Astrocyte (in vitro differentiated cells and primary cell): ENCODE measurements at regions not wholly inside any gene's neighbourhood (a gene's known extent, or its start where the extent isn't known, plus 50 kb on each side); places are given as distances from the start of the nearest gene placed in this dataset.

Experiments used
- DNase-seq: peaks from one replicate; pipeline ENCODE4 v3.0.0-alpha.2; 2010; ENCODE audit warnings: low read depth
- FAIRE-seq: peaks from 2 replicates; lab custom pipeline; 2011; peaks lifted over from hg19 to GRCh38; lab: Jason Lieb, UNC
- H2AFZ ChIP-seq: 2 replicates; pipeline ENCODE4 v1.6.0; 2012; ENCODE audit warnings: low read depth, low read length, inconsistent platforms
- H3K27ac ChIP-seq: 2 replicates; pipeline ENCODE4 v1.5.1; 2011; ENCODE audit warnings: low read depth, low read length, inconsistent platforms
- H3K27me3 ChIP-seq: 2 replicates; pipeline ENCODE4 v1.6.0; 2011; ENCODE audit warnings: low read length, inconsistent platforms; ENCODE audit not compliant: insufficient read depth
- H3K36me3 ChIP-seq: 2 replicates; pipeline ENCODE4 v1.5.1; 2011; ENCODE audit warnings: low read length, inconsistent platforms; ENCODE audit not compliant: insufficient read depth
- H3K4me1 ChIP-seq: 2 replicates; pipeline ENCODE4 v1.5.1; 2011; ENCODE audit warnings: low read length, inconsistent platforms; ENCODE audit not compliant: insufficient read depth
- H3K4me2 ChIP-seq: 2 replicates; pipeline ENCODE4 v1.6.0; 2012; ENCODE audit warnings: low read length, inconsistent platforms
- H3K4me3 ChIP-seq: 2 replicates; pipeline ENCODE4 v1.5.1; 2011; ENCODE audit warnings: low read depth, mild to moderate bottlenecking, low read length, inconsistent platforms; ENCODE audit not compliant: insufficient read depth
- H3K79me2 ChIP-seq: 2 replicates; pipeline ENCODE4 v1.6.0; 2012; ENCODE audit warnings: mild to moderate bottlenecking, low read length, inconsistent platforms; ENCODE audit not compliant: insufficient read depth
- H3K9ac ChIP-seq: 2 replicates; pipeline ENCODE4 v1.6.0; 2012; ENCODE audit warnings: mild to moderate bottlenecking, low read length, inconsistent platforms
- H3K9me3 ChIP-seq: 2 replicates; pipeline ENCODE4 v1.5.1; 2012; ENCODE audit warnings: low read depth, mild to moderate bottlenecking, low read length, inconsistent platforms; ENCODE audit not compliant: insufficient read depth
- H4K20me1 ChIP-seq: 2 replicates; pipeline ENCODE4 v1.6.0; 2012; ENCODE audit warnings: low read length, inconsistent platforms; ENCODE audit not compliant: insufficient read depth
- H3K27ac Mint-ChIP-seq: one replicate; pipeline ENCODE4 v1.8.0; 2021; ENCODE audit warnings: mild to moderate bottlenecking, mixed read lengths; ENCODE audit not compliant: unreplicated experiment
- H3K27me3 Mint-ChIP-seq: one replicate; pipeline ENCODE4 v1.8.0; 2021; ENCODE audit warnings: low read depth, mixed read lengths; ENCODE audit not compliant: unreplicated experiment
- H3K36me3 Mint-ChIP-seq: one replicate; pipeline ENCODE4 v1.8.0; 2021; ENCODE audit warnings: low read depth, mixed read lengths; ENCODE audit not compliant: unreplicated experiment
- H3K4me1 Mint-ChIP-seq: one replicate; pipeline ENCODE4 v1.8.0; 2021; ENCODE audit warnings: low read depth, mixed read lengths; ENCODE audit not compliant: unreplicated experiment
- H3K4me3 Mint-ChIP-seq: one replicate; pipeline ENCODE4 v1.8.0; 2021; ENCODE audit warnings: mild to moderate bottlenecking, moderate library complexity, mixed read lengths; ENCODE audit not compliant: unreplicated experiment
- H3K9me3 Mint-ChIP-seq: one replicate; pipeline ENCODE4 v1.8.0; 2021; ENCODE audit warnings: mild to moderate bottlenecking, mixed read lengths; ENCODE audit not compliant: unreplicated experiment
- CTCF ChIP-seq: IDR thresholded peaks from 2 replicates; pipeline ENCODE4 v1.5.1; 2011; ENCODE audit warnings: low read depth, mild to moderate bottlenecking, inconsistent platforms, low read length, moderate library complexity; ENCODE audit not compliant: insufficient read depth
- EZH2 ChIP-seq: IDR thresholded peaks from 2 replicates; pipeline ENCODE4 v1.6.1; 2012; ENCODE audit warnings: mild to moderate bottlenecking, low read length, inconsistent platforms; ENCODE audit not compliant: insufficient read depth

- Histone ChIP-seq H3K4me3 (no peak overlapping the region), H3K9ac (no peak overlapping the region), H3K79me2 (no peaks in the 10 kb centered on the region), H3K27me3 (no peaks in the 10 kb centered on the region), H3K27ac (no peak overlapping the region), H3K4me2 (no peak overlapping the region), H3K9me3 (no peaks in the 10 kb centered on the region), H3K4me1 (peaks cover 6% of the 10 kb centered on the region), H4K20me1 (no peaks in the 10 kb centered on the region), H3K36me3 (no peaks in the 10 kb centered on the region), H2AFZ (no peak overlapping the region)
- Mint-ChIP-seq H3K27ac (no peak overlapping the region), H3K4me1 (peaks cover 3% of the 10 kb centered on the region), H3K4me3 (no peak overlapping the region), H3K36me3 (no peaks in the 10 kb centered on the region), H3K9me3 (peaks cover 9% of the 10 kb centered on the region), H3K27me3 (no peaks in the 10 kb centered on the region)
- DNase-seq, result no peak
- no peak for TF ChIP-seq EZH2
- no peak for TF ChIP-seq CTCF
- no peak for FAIRE-seq
Measured at GRCh38 chr12:75807494-75807893, 224.1 kb downstream of the PHLDA1 start.

GRCh38 chr12:75805905-75806304 lies 225.7 kb downstream of the PHLDA1 start:
- no peaks in the 10 kb centered on the region for H3K27me3 ChIP-seq
- H3K4me1 Mint-ChIP-seq, result no peaks in the 10 kb centered on the region
- H3K79me2 ChIP-seq, result no peaks in the 10 kb centered on the region
- H3K4me3 Mint-ChIP-seq, result no peak overlapping the region
- FAIRE-seq (no peak), DNase-seq (no peak)
- TF ChIP-seq EZH2, result no peak
- H3K9me3 Mint-ChIP-seq, result peaks cover 9% of the 10 kb centered on the region
- H3K36me3 Mint-ChIP-seq, result no peaks in the 10 kb centered on the region
- no peak overlapping the region for H3K9ac ChIP-seq
- H3K27ac Mint-ChIP-seq, result no peak overlapping the region
- no peak overlapping the region for H3K4me3 ChIP-seq
- no peaks in the 10 kb centered on the region for H3K36me3 ChIP-seq
- no peak overlapping the region for H3K4me2 ChIP-seq
- no peak overlapping the region for H3K27ac ChIP-seq
- H3K27me3 Mint-ChIP-seq, result no peaks in the 10 kb centered on the region
- H2AFZ ChIP-seq, result no peak overlapping the region
- no peaks in the 10 kb centered on the region for H4K20me1 ChIP-seq
- no peaks in the 10 kb centered on the region for H3K4me1 ChIP-seq
- H3K9me3 ChIP-seq, result no peaks in the 10 kb centered on the region

GRCh38 chr12:75805320-75805719 lies 226.3 kb downstream of the PHLDA1 start:
- Histone ChIP-seq H3K9me3 (no peaks in the 10 kb centered on the region), H2AFZ (no peak overlapping the region), H3K36me3 (no peaks in the 10 kb centered on the region), H3K4me3 (no peak overlapping the region), H3K9ac (no peak overlapping the region), H3K4me2 (no peak overlapping the region), H3K27ac (no peak overlapping the region), H3K79me2 (no peaks in the 10 kb centered on the region), H3K27me3 (no peaks in the 10 kb centered on the region), H4K20me1 (no peaks in the 10 kb centered on the region), H3K4me1 (no peaks in the 10 kb centered on the region)
- Mint-ChIP-seq H3K4me1 (no peaks in the 10 kb centered on the region), H3K4me3 (no peak overlapping the region), H3K9me3 (peaks cover 9% of the 10 kb centered on the region), H3K36me3 (no peaks in the 10 kb centered on the region), H3K27ac (no peak overlapping the region), H3K27me3 (no peaks in the 10 kb centered on the region)
- FAIRE-seq (no peak), DNase-seq (no peak)
- TF ChIP-seq CTCF (no peak), EZH2 (no peak)
